Upper lobe of right lung (tissue), 1 donor: ENCODE measurements at regions not wholly inside any gene's neighbourhood (a gene's known extent, or its start where the extent isn't known, plus 50 kb on each side); places are given as distances from the start of the nearest gene placed in this dataset.

Experiments used
- ATAC-seq: fragments of 200-7000 bp; cut with Tn5 transposase; one replicate; pipeline ENCODE4 v1.9.1; 2020; ENCODE audit warnings: mild to moderate bottlenecking, moderate library complexity
- DNase-seq: peaks from one replicate; pipeline ENCODE4 v3.0.0-alpha.2; 2020
- H3K27ac ChIP-seq: fragments of 200-600 bp; one replicate; pipeline ENCODE4 v1.8.0; 2022
- H3K27me3 ChIP-seq: fragments of 200-600 bp; one replicate; pipeline ENCODE4 v1.8.0; 2022; ENCODE audit warnings: mild to moderate bottlenecking
- H3K36me3 ChIP-seq: fragments of 200-600 bp; one replicate; pipeline ENCODE4 v1.8.0; 2022
- H3K4me1 ChIP-seq: fragments of 200-600 bp; one replicate; pipeline ENCODE4 v1.8.0; 2022
- H3K4me3 ChIP-seq: fragments of 200-600 bp; one replicate; pipeline ENCODE4 v1.8.0; 2022; ENCODE audit warnings: mild to moderate bottlenecking
- H3K9me3 ChIP-seq: fragments of 200-600 bp; one replicate; pipeline ENCODE4 v1.8.0; 2022
- CTCF ChIP-seq: fragments of 200-600 bp; IDR thresholded peaks from one replicate; pipeline ENCODE4 v1.8.0; 2022; ENCODE audit warnings: antibody characterized with exemption
- intact Hi-C: fragments of 100-400 bp; cut with DNase I; formaldehyde crosslinking; loops from one replicate; pipeline ENCODE4 v1.11.0; 2022
- donor health status: DM: no; HTN: yes; CAD: no; lungs with severe emphysema.

GRCh38 chr10:123472606-123473005 lies 193.5 kb upstream of the GPR26 start:
- Histone ChIP-seq H3K4me1 (no peaks in the 10 kb centered on the region), H3K4me3 (no peak overlapping the region), H3K27ac (no peak overlapping the region), H3K36me3 (no peaks in the 10 kb centered on the region), H3K9me3 (no peaks in the 10 kb centered on the region), H3K27me3 (no peaks in the 10 kb centered on the region)
- intact Hi-C loops: no loop called here
- TF ChIP-seq CTCF: no peak
- ATAC-seq (peak; percentile 19), DNase-seq (no peak)

GRCh38 chr10:123474700-123475099 lies 191.5 kb upstream of the GPR26 start:
- DNase-seq (no peak), ATAC-seq (no peak)
- Histone ChIP-seq H3K4me3 (no peak overlapping the region), H3K27me3 (no peaks in the 10 kb centered on the region), H3K4me1 (no peaks in the 10 kb centered on the region), H3K9me3 (no peaks in the 10 kb centered on the region), H3K36me3 (no peaks in the 10 kb centered on the region), H3K27ac (no peak overlapping the region)
- intact Hi-C loops: no loop called here
- no peak for TF ChIP-seq CTCF

- Histone ChIP-seq H3K27ac (no peak overlapping the region), H3K27me3 (no peaks in the 10 kb centered on the region), H3K36me3 (no peaks in the 10 kb centered on the region), H3K9me3 (no peaks in the 10 kb centered on the region), H3K4me1 (no peaks in the 10 kb centered on the region), H3K4me3 (no peak overlapping the region)
- ATAC-seq (no peak), DNase-seq (no peak)
- intact Hi-C loops: no loop called here
- no peak for TF ChIP-seq CTCF
These were observed 190.7 kb upstream of the GPR26 start for GRCh38 chr10:123475466-123475865.

- H3K36me3 ChIP-seq: no peaks in the 10 kb centered on the region
- DNase-seq (no peak), ATAC-seq (no peak)
- intact Hi-C loops: no loop called here
- no peak for TF ChIP-seq CTCF
- no peak overlapping the region for H3K4me3 ChIP-seq
- H3K27me3 ChIP-seq: no peaks in the 10 kb centered on the region
- no peak overlapping the region for H3K27ac ChIP-seq
- H3K4me1 ChIP-seq: no peaks in the 10 kb centered on the region
- H3K9me3 ChIP-seq: no peaks in the 10 kb centered on the region
These were observed 188.0 kb upstream of the GPR26 start for GRCh38 chr10:123478116-123478515.

GRCh38 chr10:123479640-123480039 lies 186.5 kb upstream of the GPR26 start:
- Histone ChIP-seq H3K4me3 (no peak overlapping the region), H3K9me3 (no peaks in the 10 kb centered on the region), H3K4me1 (no peaks in the 10 kb centered on the region), H3K27ac (no peak overlapping the region), H3K36me3 (no peaks in the 10 kb centered on the region), H3K27me3 (no peaks in the 10 kb centered on the region)
- no peak for TF ChIP-seq CTCF
- intact Hi-C loops: no loop called here
- no peak for ATAC-seq
- DNase-seq: no peak

GRCh38 chr10:123480344-123480743 lies 185.8 kb upstream of the GPR26 start:
- intact Hi-C loops: no loop called here

More at GRCh38 chr10:123480344-123480743, 185.8 kb upstream of the GPR26 start:
- TF ChIP-seq CTCF: no peak
- Histone ChIP-seq H3K4me3 (no peak overlapping the region), H3K9me3 (no peaks in the 10 kb centered on the region), H3K4me1 (no peaks in the 10 kb centered on the region), H3K36me3 (no peaks in the 10 kb centered on the region), H3K27me3 (no peaks in the 10 kb centered on the region), H3K27ac (no peak overlapping the region)
- DNase-seq: no peak
- ATAC-seq: no peak
